ENCODE measurements at regions not wholly inside any gene's neighbourhood (a gene's known extent, or its start where the extent isn't known, plus 50 kb on each side); places are given as distances from the start of the nearest gene placed in this dataset.
"Not testable (repeated sequence)": the region's sequence is repeated elsewhere in the genome, so short reads cannot be mapped to it uniquely, and the experiment has no call there.

DNA sequence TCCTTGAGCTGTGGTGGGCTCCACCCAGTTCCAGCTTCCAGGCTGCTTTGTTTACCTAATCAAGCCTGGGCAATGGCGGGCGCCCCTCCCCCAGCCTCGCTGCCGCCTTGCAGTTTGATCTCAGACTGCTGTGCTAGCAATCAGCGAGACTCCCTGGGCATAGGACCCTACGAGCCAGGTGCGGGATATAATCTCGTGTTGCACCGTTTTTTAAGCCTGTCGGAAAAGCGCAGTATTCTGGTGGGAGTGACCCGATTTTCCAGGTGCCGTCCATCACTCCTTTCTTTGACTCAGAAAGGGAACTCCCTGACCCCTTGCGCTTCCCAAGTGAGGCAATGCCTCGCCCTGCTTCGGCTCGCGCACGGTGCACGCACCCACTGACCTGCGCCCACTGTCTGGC is 133.0 kb upstream of the TCF4 start:
- in situ Hi-C loops (cut with HindIII; ENCODE audit: low sequenced_read_pairs) = not testable (repeated sequence)

DNA sequence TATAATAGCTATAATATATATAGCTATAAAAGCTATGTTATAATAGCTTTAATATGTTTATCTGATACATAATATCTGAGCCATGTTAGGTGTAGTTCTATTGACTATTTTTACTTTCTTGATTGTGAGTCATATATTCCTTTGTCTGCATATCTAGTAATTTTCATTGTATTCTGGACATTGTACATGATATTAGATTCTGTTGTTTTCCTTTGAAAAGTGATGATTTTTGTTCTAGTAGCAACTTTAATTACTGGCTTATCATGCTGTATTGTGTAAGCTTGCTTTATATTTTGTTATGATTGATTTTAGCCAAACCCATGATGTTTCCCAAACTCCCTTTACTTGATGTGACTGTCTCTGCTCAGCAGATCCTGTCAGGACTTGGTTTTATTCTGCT is 125.7 kb upstream of the TCF4 start:
- in situ Hi-C loops (cut with HindIII; ENCODE audit: low sequenced_read_pairs) = no loop called here

DNA sequence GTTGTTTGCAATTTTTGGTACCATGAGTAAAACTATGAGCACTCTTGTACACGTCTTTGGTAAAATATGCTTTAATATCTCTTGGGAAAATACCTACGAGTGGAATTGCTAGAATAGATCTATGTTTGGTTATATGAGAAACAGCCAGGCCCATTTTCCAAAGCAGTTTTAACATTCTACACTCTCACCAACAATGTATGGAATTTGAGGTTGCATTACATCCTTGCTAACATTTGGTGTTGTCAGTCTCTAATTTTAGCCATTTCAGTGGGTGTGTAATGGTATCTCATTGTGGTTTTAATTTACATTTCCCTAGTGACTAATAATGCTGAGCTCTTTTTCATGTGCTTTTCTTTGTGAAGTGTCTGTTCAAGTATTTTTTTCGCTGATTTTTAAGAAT is 118.9 kb upstream of the TCF4 start:
- in situ Hi-C loops (cut with HindIII; ENCODE audit: low sequenced_read_pairs) = no loop called here

- in situ Hi-C loops (cut with HindIII; ENCODE audit: low sequenced_read_pairs) = no loop called here
Measured at GRCh38 chr18:55699233-55699765, 111.3 kb upstream of the TCF4 start.

GRCh38 chr18:55696811-55697210 is 108.8 kb upstream of the TCF4 start:
- in situ Hi-C loops (cut with HindIII; ENCODE audit: low sequenced_read_pairs) = no loop called here

- in situ Hi-C loops (cut with HindIII; ENCODE audit: low sequenced_read_pairs) = no loop called here
Measured at GRCh38 chr18:55695091-55695490, 107.1 kb upstream of the TCF4 start.

GRCh38 chr18:55694291-55694690 is 106.3 kb upstream of the TCF4 start:
- in situ Hi-C loops (cut with HindIII; ENCODE audit: low sequenced_read_pairs) = no loop called here

DNA sequence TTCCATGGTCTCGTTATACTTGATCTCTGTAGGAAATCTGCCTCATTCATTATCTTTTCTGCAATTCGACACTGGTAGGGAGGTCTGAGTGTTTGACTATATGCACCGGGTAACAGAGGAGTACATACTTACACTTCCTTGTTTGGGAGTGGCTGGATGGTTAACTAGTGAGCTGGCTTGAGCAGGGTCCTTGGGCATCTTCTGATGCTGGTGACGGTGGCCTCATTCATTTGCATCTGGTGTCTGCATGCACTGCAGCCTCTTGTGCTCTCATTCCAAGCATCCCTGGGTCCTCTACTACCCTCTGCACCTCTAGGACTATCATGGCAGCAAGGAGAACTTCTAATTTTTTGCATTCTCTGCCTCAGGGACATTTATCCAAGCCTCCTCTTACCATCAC is 100.0 kb upstream of the TCF4 start:
- in situ Hi-C loops (cut with HindIII; ENCODE audit: low sequenced_read_pairs) = no loop called here

GRCh38 chr18:55687106-55687505 is 99.1 kb upstream of the TCF4 start:
- in situ Hi-C loops (cut with HindIII; ENCODE audit: low sequenced_read_pairs) = no loop called here

- in situ Hi-C loops (cut with HindIII; ENCODE audit: low sequenced_read_pairs) = no loop called here
Measured at GRCh38 chr18:55685638-55686037, 97.6 kb upstream of the TCF4 start.

DNA sequence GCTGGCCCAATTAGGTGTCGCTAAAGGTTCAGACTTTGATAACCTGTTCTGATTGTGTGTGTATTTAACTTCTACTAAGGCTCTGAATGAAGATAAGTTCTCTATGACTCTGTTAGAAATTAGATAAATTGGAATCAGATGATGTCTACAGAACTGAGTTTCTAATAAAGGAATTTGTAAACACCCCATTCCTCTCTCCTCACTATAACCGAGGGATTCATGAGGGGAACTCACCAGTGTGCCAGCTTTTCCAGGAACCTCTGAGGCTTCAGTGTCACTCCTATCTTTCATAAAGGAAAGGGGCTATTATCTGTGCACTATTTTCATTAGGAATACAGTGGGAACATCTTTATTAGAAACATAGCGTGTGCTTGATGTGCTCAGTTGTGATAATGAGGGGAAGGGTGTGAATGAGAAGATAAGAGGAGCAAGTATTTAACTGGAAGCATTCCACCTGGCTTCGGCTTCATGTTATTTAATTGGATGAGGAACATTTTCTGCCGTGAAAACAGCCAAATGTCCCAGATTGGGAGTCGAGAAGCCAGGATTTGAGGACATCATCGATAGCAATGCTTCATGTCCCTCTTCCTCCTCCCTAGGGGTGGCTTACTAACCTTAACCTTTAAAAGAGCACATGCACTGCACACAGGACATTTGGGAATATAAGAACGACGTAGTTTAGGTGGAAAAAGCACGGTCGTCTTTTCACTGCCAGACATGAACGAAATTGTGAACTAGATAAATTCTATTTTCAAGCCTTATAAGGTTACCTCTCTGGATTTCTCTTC is 84.8 kb upstream of the TCF4 start:
- in situ Hi-C loops (cut with HindIII; ENCODE audit: low sequenced_read_pairs) = no loop called here

DNA sequence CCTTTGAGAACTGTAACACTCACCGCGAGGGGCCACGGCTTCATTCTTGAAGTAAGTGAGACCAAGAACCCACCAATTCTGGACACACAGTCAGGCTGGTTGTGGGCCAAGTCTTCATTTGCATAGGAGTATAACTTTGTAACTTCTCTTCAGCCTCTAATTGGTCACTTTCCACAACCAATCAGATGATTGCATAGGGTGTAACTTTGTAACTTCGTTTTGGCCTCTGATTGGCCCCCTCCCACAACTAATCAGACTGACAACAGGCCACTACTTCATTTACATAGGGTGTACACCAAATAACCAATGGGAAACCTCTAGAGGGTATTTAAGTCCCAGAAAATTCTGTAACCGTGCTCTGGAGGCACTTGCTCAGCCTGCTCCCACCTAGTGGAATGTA is 77.5 kb upstream of the TCF4 start:
- in situ Hi-C loops (cut with HindIII; ENCODE audit: low sequenced_read_pairs) = no loop called here

GRCh38 chr18:55664758-55665400 is 76.9 kb upstream of the TCF4 start:
- in situ Hi-C loops (cut with HindIII; ENCODE audit: low sequenced_read_pairs) = not testable (repeated sequence)

DNA sequence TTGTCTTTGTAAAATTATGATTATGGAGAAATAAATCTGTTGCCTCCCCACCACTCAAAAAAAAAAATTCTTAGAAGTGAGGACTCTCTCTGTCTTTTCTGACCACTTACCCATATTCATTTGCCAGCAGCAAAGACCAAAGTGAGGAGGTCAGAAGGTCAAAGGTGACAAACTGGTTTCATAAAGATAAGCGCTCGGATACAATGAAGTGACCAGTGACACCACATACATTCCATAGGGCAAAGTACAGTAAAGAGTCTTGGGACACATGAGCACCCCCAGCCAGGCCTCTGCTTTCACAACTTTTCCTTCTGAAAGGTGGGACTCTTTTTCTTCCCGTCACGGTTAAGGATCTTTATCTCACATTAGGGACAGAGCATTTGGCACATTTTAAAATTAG is 75.9 kb upstream of the TCF4 start:
- in situ Hi-C loops (cut with HindIII; ENCODE audit: low sequenced_read_pairs) = no loop called here

GRCh38 chr18:55658598-55658997 is 70.6 kb upstream of the TCF4 start:
- in situ Hi-C loops (cut with HindIII; ENCODE audit: low sequenced_read_pairs) = no loop called here

GRCh38 chr18:55657572-55658331 is 69.8 kb upstream of the TCF4 start:
- in situ Hi-C loops (cut with HindIII; ENCODE audit: low sequenced_read_pairs) = no loop called here

DNA sequence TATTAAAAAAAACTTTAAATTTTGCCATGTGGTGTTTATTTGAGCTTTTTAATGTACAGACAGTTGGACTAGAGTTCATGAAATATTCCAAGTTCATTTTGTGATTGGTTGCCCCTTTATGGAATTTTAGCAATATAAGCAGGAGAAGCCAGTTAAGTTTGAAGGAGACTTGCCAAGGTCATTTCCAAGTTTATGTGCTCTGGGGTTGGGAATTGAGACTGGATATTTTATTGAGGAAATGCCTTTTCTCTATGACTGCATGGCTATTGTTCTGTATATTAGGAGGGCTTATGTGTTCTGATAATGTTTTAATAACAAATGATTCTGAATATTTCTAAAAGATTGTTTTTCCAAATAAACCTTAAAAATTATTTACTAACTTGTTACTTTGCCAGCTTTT is 67.0 kb upstream of the TCF4 start:
- in situ Hi-C loops (cut with HindIII; ENCODE audit: low sequenced_read_pairs) = no loop called here

GRCh38 chr18:55651236-55651635 is 63.2 kb upstream of the TCF4 start:
- in situ Hi-C loops (cut with HindIII; ENCODE audit: low sequenced_read_pairs) = no loop called here

DNA sequence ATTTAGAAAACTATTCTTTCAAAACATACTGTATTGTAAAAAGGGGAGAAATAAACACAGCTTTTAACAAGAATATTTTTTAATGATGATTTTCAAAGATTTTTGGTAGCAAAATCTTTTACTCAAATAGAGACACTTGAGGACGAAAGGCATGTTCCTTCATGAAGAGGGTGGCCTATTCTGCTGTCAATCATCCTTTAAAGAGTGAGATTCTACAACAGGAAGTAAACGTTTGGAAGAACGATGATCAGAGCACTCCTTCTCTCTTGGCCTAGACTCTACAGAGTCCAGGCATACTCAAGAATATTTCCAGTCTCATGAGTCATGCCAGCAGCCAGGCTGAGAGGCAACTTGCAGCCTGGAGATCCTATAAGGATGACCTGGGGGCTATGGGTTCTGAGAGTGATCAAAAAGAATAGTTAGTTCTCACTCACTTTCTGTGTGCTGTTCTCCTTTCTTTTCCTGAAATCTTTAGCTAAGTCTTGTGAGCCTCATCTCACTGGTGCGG is 62.4 kb upstream of the TCF4 start:
- in situ Hi-C loops (cut with HindIII; ENCODE audit: low sequenced_read_pairs) = no loop called here

DNA sequence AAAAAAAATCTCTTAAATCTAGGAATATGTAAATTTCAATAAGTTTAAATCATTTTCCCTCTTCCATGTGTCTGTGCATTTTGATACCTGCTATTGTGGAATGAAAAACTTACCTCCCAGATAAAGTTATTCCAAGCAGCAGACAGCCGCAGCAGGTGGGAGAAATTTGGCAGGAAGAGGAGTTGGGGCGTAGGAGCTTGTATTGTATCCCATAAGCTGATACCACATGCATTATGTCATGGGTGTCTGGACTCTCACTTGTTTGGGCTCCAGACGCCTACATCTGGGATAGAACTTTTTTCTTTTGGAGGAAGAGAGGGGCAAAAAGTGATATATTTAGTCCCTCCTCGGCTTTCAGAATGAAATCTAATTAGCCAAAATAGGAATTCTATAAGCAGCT is 59.3 kb upstream of the TCF4 start:
- in situ Hi-C loops (cut with HindIII; ENCODE audit: low sequenced_read_pairs) = no loop called here

- in situ Hi-C loops (cut with HindIII; ENCODE audit: low sequenced_read_pairs) = no loop called here
Measured at GRCh38 chr18:55642191-55642590, 54.2 kb upstream of the TCF4 start.

Measured in DLD1 (cell line).